NCI-H82 treated with DMSO at 0.1 percent for 48 hours (cell line): ENCODE measurements at regions not wholly inside any gene's neighbourhood (a gene's known extent, or its start where the extent isn't known, plus 50 kb on each side); places are given as distances from the start of the nearest gene placed in this dataset.
"Not testable (repeated sequence)": the region's sequence is repeated elsewhere in the genome, so short reads cannot be mapped to it uniquely, and the experiment has no call there.

Experiments used
- DNase-seq: peaks from one replicate; lab custom pipeline; 2025; ENCODE audit not compliant: unreplicated experiment; lab: John Stamatoyannopoulos, UW

DNA sequence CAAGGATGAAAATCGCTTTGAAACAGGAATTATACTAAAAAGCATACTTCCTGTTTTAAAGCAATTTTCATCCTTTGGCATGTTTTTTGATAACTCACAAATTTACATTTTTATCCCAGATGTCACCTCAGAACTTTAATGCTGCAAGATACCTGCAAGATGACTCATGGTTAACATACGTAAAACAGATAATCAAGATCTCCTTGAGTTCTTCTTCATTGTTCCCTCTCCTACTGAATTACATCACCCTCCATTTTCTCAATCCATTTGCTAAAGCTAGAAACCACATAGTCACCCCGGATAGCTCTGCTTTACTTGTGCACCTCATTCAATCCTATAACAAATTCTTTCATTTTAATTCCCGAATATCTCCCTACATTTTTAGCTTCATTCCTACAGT, 1114.2 kb downstream of the PLA2G4A start:
- DNase-seq, result no peak

DNA sequence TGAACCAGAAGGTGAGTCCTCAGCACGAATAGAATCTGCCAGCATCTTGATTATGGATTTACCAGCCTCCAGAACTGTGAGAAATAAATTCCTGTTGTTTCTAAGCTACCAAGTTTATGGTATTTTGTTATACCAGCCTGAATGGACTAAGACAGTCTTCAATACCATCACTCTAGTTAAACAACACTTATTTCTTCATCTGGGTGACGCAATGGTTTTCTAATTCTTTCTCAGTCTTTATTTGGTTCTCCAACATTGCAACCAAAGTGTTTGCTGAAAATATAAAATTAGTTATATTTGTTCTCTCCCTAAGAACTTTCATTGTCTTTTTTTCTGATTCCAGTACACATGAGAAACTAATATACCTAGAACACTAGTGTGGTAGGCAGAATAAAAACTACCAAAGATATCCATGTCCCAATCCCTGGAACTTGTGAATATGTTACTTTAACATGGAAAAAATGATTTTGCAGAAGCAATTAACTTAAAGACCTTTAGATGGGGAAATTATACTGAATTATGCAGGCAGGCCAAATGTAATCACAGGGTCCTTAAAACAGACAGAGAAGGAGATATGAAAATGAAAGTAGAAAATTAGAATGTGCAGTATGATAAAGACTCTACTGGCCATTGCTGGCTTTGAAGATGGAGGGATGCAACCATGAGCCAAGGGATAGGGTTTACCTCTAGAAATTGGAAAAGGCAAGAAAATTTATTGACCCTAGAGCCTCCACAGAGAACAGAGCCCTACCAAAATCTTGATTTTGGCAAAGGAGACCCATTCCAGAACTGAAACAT, 1115.1 kb downstream of the PLA2G4A start:
- DNase-seq, result no peak

DNA sequence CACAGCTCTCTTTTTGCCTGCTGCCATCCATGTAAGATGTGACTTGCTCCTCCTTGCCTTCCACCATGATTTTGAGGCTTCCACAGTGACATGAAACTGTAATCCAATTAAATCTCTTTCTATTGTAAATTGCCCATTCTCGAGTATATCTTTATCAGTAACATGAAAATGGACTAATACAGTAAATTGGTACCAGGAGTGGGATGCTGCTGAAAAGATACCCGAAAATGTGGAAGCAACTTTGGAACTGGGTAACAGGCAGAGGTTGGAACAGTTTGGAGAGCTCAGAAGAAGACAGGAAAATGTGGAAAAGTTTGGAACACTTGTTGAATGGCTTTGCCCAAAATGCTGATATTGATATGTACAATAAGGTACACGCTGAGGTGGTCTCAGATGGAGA, 1117.9 kb downstream of the PLA2G4A start:
- not testable (repeated sequence) for DNase-seq

DNA sequence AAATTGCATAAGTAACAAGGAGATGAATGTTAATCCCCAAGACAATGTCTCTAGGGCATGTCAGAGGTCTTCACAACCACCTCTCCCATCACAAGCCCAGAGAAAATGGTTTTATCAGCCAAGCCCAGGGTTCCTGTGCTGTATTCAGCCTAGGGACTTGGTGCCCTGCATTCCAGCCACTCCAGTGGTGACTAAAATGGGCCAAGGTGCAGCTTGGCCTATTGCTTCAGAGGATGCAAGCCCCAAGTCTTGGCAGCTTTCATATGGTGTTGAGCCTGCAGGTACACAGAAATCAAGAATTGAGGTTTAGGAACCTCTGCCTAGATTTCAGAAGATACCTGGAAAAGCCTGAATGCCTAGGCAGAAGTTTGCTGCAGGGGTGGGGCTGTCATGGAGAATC, 1118.6 kb downstream of the PLA2G4A start:
- no peak for DNase-seq

DNA sequence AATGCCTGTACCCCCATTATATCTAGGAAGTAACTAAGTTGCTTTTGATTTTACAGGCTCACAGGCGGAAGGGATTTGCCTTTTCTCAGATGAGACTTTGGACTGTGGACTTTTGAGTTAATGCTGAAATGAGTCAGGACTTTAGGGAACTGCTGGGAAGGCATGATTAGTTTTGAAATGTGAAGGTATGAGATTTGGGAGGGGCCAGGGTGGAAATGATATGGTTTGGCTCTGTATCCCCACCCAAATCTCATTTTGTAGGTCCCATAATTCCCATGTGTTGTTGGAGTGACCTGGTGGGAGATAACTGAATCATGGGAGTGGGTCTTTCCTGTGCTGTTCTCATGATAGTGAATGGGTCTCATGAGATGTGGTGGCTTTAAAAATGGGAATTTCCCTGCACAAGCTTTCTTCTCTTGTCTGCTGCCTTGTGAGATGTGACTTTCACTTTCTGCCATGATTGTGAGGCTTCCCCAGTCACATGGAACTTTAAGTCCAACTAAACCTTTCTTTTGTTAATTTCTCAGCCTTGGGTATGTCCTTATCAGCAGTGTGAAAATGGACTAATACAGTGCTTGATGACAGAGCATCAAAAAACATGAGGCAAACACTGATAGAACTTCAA, 1119.5 kb downstream of the PLA2G4A start:
- no peak for DNase-seq

DNA sequence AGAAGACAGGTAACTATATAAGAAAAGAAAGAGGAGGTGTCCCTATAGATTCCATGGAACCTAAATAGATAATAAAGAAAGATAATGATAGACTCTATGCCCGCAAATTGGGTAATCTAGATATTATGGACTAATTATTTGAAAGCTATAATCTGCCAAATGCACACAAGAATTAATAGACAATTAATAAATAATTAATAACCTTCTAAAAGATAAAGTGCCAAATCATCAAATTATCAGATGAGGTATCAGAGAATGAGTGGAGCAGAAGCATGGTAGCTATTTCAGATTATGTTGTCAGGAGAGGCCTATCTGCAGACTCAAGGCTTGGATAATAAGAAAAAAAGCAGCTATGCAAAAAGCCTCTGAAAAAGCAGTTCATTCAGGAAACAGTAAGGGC, 1120.8 kb downstream of the PLA2G4A start:
- no peak for DNase-seq

DNA sequence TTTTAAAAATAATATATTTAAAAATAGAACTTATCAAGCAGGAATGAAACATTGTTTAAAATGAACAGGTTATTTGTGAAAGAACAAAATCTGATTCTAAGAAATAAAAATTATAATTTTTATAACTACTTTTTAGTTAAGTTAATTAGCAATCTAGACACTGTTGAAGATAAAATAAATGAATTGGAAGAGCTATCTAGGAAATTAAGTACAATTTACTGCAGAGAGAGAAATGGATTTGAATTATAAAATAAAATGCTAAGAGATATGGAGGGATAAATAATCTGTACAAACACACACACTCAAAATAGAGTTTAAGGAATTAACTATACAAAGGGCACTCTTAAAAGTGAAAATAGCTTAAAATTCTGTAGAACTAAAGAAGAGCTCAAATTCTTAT, 1123.1 kb downstream of the PLA2G4A start:
- DNase-seq, result no peak

DNA sequence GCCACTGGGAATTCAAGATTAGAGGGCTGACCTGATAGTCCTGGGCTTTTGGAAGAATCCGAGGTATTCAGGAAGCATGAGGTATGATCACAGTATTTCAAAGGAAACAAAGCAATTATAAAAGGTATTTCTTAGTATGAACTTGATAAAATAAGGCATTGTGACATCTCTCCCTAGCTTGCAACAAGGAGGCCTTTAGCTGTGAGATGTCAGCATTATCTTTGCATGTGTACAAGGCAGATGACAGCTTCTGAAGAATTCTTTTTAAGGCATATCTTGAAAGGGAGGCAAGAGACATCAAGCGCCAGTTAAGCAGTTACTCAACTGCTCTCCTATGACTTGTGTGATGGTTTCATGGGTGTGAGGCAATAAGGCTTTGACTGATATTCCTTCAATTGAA, 1123.7 kb downstream of the PLA2G4A start:
- no peak for DNase-seq

DNA sequence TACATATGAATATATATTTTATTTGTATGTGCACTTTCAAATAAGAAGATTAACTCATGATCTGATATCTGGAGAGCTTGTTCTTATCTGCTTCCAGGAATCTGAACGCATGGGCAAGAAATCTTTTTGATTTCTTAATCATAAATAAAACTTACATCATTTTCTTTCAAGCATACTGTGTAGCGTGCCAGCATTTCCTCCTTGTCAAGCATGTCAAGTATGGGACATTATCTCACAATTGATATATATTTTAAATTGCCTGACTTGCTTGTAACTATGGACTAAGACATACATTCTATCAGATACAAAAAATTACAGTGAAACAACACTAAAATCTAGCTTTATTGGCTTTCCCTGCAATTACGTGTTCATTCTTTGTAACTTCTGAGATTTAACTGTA, 1128.2 kb downstream of the PLA2G4A start:
- no peak for DNase-seq

DNA sequence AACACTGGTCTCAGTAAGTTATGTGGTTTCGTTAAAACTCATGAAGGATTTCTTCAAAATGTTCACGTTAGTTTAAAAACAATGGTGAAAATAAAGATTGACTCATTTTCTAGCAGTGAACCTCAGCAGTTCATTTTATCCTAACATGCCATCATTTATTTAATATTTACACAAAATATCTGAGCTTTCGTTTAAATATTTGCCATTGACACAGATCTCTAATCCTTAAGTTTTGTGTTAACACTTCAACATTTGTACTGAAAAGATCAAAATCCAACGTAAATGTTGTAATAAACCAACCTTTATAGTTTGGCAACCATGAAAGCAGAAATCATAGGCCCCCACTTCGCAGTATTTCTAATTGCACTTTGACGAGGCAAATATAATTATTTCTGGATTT, 1129.5 kb downstream of the PLA2G4A start:
- DNase-seq, result no peak

DNA sequence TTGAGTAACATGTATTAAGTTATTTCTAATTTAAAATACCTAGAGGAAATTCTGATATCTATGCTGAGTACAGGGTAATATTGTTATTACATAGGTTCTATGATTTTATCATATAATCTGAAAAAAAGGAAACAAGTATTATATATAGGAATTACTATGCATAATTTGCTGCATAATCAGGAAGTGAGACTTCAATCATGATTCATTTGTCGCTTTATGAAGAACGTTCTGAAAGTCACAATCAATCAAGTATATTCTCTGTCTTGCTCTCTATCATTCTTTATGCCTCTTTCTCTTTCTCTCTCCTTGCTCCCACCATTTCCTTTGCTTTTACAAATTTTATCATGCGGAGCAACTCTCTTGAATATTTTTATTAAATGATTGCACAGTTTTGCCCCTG, 1130.3 kb downstream of the PLA2G4A start:
- DNase-seq, result no peak

DNA sequence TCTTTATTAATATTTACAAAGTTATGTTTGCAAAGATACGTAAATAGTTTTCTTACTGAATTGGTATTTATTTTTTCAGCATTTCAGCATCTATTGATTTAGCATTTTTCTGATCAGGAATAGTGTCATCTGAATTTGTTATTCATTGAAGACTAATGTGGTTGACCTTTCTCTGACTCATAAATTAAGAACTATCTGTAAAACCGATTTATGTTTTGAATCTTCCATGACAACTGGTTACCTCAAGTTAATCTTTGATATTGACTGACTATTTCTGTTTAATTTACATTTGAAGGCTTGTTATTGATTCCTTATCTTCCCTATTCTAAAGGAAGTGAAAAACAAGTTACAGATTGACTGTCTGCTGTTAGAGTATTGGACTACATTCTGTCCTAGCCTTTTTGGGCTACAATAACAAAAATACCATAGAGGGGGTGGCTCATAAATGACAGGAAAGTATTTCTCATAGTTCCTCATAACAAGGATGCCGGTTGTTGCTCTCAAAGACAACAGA, 1131.4 kb downstream of the PLA2G4A start:
- no peak for DNase-seq

DNA sequence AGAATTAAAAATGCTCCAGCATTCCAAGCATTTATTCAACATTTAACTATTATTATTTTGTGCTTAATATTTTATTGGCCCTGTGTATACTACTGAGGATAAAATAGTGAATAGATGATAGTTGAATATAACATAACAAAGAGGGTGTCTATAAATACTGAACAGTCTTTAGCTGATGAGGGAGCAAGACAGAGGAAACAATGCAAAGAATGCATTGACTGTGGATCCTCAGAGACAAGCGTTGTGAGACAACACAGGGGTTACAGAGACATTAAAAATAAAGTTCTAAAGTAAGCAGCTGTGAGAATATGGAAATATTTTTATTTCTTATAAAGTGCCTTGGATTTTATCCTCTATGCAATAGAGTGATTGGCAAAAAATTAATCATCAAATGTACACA, 1133.1 kb downstream of the PLA2G4A start:
- DNase-seq, result no peak

DNA sequence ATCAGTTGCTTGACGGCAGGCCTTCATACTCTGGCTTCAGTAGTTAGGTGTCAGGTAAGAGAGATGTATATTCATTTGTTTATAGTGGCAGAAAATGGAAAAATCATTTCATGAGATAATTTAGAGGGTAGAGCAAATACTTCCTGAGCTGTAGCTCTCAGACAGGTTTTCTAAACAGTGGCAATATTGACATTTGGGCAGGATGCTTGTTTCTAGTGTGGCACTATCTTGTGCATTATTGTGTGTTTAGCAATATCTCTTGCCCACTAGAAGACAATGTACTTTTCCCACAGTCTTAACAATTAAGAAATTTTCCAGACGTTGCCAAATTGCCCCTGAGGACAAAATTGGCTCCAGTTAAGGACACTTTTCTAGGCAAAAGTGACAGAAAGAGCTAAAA, 1143.1 kb downstream of the PLA2G4A start:
- no peak for DNase-seq

DNA sequence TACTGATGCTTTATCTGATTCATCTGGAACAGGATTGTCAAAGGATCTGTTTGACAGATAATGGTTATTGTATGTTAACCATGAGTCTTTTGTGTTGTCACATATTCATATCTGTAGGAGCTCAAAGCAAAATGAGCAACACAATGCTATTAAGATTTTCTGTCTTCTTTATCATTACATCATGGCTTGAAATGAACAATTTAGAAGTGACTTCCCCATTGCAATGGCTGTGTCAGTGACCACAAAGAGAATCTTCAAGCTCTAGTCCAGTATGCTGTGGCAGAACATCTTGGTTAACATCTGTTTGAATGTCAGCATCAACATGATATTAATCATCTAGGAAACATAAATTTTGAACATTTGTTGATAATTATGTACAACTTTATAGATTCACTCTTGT, 1148.5 kb downstream of the PLA2G4A start:
- DNase-seq, result no peak

DNA sequence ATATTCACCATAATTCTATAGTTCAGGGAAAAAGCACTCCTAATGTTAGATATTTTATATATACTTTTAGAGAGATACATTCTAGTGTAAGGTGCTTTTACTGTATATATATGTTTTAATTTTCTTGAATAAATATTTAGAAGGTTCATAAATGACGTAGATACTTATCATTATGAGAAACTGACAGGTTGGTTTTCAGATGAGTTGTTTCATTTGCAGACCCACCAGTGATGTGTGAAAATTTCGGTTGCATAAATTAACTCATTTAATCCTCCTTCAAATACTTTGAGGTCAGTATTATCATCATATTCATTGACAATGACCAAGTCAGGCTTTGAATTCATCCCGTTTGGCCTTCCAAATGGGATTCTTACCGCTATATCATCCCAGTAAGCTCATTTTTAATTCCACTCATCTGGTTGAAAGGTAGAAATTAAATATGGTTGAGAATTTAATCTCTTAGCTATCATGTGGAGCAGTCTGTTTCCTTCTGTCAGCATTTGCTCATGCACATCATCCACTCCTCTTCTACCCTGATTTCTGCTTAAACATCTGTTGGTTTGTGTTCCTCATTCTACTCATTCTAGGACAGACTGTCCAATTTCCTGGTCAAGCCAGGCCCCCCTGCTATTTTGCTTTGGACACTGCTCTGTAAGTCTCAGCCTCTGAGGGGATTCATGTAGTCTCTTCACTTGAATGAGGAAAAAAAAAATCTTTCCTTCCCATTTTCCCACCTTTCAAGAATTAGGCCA, 1156.6 kb downstream of the PLA2G4A start:
- peak; percentile 43 for DNase-seq

DNA sequence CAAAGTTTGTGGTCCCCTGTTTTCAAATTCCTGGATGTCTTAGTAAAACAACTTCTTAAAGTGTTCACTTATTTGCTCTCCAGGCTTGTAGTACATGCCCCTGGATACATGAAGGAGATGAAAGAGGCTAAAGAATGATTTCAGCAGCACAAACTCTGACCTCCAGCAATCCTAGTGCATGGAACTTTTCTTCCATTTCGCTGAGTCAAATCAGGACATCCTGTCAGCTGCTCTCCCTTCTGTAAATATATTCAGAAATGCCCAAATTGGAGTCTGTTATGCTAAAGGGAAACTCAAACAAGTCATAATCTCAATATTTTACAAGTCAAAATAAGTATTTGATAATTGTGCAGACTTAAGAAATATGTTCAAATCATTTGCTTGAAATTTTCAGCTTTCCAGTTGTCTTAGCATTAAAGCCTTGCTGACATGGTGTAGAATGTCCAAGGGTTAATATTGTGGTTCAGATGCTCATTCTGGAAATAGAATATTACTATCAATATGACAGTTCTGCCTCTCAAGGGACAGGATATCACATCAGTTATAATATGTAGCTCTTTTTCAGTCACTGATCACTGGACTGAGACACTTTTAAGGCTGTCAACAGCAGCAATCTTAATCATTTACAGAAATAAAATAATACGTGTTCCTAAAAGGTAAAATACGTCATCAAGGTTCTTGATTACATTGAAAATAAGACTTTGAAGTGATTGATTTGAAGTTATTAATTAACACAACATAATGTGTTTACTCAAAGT, 1157.3 kb downstream of the PLA2G4A start:
- no peak for DNase-seq

DNA sequence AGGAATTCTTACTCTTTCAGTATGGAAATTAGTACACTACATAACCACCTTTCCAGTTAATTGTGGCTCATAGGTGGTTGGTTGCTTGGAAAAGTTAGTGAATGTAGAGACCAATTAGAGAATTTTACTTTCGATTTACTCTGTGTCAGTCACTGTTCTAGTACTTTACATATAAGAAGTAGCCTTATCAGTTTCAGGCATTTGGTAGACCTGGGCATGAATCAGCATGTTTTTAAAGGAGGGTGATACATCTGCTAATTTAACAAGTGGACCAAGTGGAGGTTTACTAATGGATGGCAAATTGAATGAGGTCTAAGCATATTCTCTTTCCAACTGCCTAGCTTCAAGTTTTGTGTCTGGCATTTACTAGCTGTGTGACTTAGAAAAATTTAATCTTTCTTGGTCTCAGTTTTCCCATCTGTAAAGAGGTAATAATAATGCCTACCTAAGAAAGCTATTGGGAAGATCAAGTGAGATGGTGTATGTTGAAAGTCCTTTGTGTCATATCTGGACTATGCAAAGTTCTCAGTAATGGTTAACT, 1158.6 kb downstream of the PLA2G4A start:
- no peak for DNase-seq

DNA sequence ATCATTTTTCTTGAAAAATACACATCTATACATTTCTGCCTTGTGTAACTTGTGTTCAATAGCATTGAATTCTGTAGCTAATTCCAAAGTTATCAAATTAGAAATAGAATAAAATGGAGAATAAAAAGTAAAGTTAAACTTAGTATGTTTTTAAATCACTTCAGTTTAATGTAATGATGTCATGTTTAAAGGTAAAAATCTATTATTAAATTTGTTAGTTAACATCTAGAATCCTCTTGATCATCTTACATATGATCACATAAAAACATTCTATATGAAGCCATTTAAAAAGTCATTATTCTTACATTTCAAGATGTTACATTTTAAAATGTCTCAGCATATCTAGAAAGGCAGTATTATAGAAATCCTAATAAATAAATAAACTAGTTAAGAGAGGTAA, 1163.2 kb downstream of the PLA2G4A start:
- DNase-seq, result no peak

DNA sequence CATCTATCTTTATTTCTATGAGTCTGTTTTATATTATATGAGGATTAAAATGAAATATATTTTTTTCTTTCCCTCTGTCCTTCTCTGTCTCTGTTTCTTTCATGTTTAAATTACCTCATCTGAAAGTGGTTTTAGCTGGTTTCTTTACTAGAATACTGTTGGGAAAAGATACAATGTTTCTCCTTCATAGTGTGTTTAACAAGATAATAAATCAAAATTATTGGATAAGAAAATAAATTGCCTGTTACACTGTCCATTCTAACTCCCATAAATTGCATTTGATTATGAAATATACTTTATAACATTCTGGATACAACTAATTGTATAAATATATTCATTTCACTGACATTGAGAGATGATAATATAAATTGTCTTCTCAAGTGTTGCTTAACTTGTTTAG, 1168.0 kb downstream of the PLA2G4A start:
- DNase-seq, result no peak

DNA sequence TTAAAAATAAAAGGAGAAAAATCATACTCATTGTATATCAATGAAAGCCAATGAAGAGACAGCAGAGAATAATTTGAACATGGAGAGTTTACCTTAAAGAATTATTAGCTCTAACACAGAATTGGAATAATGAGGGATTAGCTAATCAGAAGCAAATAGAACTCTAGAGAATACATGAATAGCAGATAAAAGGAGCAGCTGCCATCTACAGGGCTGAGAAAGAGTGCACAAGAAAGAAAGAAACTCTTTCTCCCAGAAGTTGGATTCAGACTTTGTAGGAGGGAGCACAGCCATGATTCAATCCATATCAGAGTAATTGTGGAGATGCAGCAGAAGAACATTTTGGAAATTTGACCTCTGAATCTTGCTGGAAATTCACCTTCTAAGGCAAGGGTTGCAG, 1171.2 kb downstream of the PLA2G4A start:
- DNase-seq, result no peak
